Caco-2 (cell line): ENCODE measurements at regions not wholly inside any gene's neighbourhood (a gene's known extent, or its start where the extent isn't known, plus 50 kb on each side); places are given as distances from the start of the nearest gene placed in this dataset.

Experiments used
- BruUV-seq: library from RNA; stranded (reverse); fragments of 400-500 nt; replicated peaks from 2 replicates; lab custom pipeline; 2021; lab: Mats Ljungman, UMichigan
- CTCF ChIA-PET: fragments of 300-600 bp; sonication (Branson Sonifier 250); formaldehyde crosslinking; loops from one replicate; lab custom pipeline; 2022; ENCODE audit warnings: antibody characterized with exemption; lab: Charles Lee
- POLR2A ChIA-PET: fragments of 300-600 bp; sonication (Branson Sonifier 250); formaldehyde crosslinking; loops from one replicate; lab custom pipeline; 2022; ENCODE audit warnings: antibody characterized with exemption; lab: Charles Lee
- DNase-seq, 2 experiments: peaks; one replicate each; pipeline versions ENCODE4 v3.0.0 to v3.0.0-alpha.2; 2020 to 2022
- H3K27me3 ChIP-seq: replicated peaks from 2 replicates; pipeline ENCODE4 v1.6.0; 2011; ENCODE audit warnings: low read length; ENCODE audit not compliant: control insufficient read depth, insufficient read depth
- H3K36me3 ChIP-seq: 2 replicates; pipeline ENCODE4 v1.5.1; 2011; ENCODE audit warnings: low read length; ENCODE audit not compliant: control insufficient read depth, insufficient read depth
- H3K4me1 ChIP-seq: fragments of 250-450 bp; sonication (Bioruptor Pico); 2 replicates; pipeline ENCODE4 v1.5.1; 2020; ENCODE audit warnings: mild to moderate bottlenecking
- H3K4me3 ChIP-seq: 2 replicates; pipeline ENCODE4 v1.5.1; 2011; ENCODE audit warnings: low read depth, mild to moderate bottlenecking, control low read depth, low read length
- H3K9me3 ChIP-seq: fragments of 250-450 bp; sonication (Bioruptor Pico); 2 replicates; pipeline ENCODE4 v1.5.1; 2020; ENCODE audit warnings: mild to moderate bottlenecking, moderate library complexity
- H3K27ac Mint-ChIP-seq: one replicate; pipeline ENCODE4 v1.8.0; 2022; ENCODE audit warnings: mixed read lengths; ENCODE audit not compliant: unreplicated experiment
- H3K27me3 Mint-ChIP-seq: one replicate; pipeline ENCODE4 v1.8.0; 2022; ENCODE audit warnings: mixed read lengths; ENCODE audit not compliant: insufficient read depth, unreplicated experiment
- H3K36me3 Mint-ChIP-seq: one replicate; pipeline ENCODE4 v1.8.0; 2022; ENCODE audit warnings: mild to moderate bottlenecking, mixed read lengths; ENCODE audit not compliant: insufficient read depth, unreplicated experiment
- H3K4me1 Mint-ChIP-seq: one replicate; pipeline ENCODE4 v1.8.0; 2022; ENCODE audit warnings: low read depth, mixed read lengths; ENCODE audit not compliant: unreplicated experiment
- H3K4me3 Mint-ChIP-seq: one replicate; pipeline ENCODE4 v1.8.0; 2022; ENCODE audit warnings: mild to moderate bottlenecking, moderate library complexity, mixed read lengths; ENCODE audit not compliant: unreplicated experiment
- H3K9me3 Mint-ChIP-seq: one replicate; pipeline ENCODE4 v1.8.0; 2022; ENCODE audit warnings: mixed read lengths; ENCODE audit not compliant: unreplicated experiment
- intact Hi-C: fragments of 100-400 bp; cut with micrococcal nuclease; formaldehyde crosslinking; loops from one replicate; pipeline ENCODE4 v1.10.0; 2022; ENCODE audit not compliant: unreplicated experiment
- TF ChIP-seq, protein P1 (sequence below), 2 experiments: fragments of 200-600 bp in 1 of 2; IDR thresholded peaks; 1 replicate in 1 of 2; 2 replicates in 1 of 2; pipeline versions ENCODE4 v1.5.1 to v1.8.0; 2011 to 2022; ENCODE audit warnings: antibody characterized with exemption in 1 of 2, control low read depth in 1 of 2, inconsistent platforms in 1 of 2, low read depth in 1 of 2, low read length in 1 of 2, mild to moderate bottlenecking in 1 of 2, moderate library complexity in 1 of 2; ENCODE audit not compliant: insufficient read depth in 1 of 2, severe bottlenecking in 1 of 2, unreplicated experiment in 1 of 2

DNA sequence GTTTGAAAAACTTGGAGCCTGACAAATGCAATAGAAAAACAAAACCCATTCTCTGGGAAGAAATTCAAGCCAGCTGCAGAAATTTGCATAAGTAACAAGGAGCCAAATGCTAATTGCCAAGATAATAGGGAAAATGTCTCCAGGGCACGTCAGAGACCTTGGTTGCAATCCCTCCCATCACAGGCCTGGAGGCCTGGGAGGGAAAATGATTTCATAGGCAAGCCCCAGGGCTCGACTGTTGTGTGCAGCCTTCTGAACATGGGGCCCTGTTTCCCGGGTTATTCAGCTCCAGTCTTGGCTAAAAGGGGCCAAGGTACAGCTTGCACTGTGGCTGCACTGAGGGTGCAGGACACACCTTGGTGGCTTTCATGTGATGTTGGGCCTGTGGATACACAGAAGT, 760.4 kb upstream of the PABPC4L start:
- no peak for DNase-seq
- no TSS peak for BruUV-seq

DNA sequence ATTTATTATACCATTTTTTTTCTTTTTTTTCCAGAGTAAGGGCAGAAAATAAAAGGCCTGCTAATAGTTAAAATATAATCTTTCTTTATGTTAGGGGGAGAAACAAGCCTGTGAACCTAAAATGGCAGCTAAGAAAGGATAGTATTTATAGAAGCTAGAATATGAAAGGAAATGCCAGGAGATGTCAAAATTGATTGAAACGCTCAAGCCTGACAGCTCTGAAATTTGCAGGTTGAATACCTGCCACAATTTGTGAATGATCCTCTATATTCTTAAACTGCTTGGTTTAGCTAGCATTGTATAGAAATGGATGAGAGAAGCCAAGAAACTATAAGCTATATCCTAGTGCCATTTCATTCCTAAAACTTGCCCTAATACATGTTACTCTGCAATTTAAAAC, 757.3 kb upstream of the PABPC4L start:
- POLR2A ChIA-PET: no interaction called here
- intact Hi-C loops: no loop called here
- CTCF ChIA-PET: no interaction called here

More for the DNA sequence above, 760.4 kb upstream of the PABPC4L start:
- H3K4me1 ChIP-seq: no peaks in the 10 kb centered on the region
- ChIA-PET CTCF (no interaction called here), POLR2A (no interaction called here)
- Mint-ChIP-seq H3K27me3 (no peaks in the 10 kb centered on the region), H3K4me3 (no peak overlapping the region), H3K9me3 (no peaks in the 10 kb centered on the region), H3K4me1 (peaks cover 7% of the 10 kb centered on the region), H3K27ac (no peak overlapping the region), H3K36me3 (no peaks in the 10 kb centered on the region)
- no peaks in the 10 kb centered on the region for H3K36me3 ChIP-seq
- H3K4me3 ChIP-seq: no peak overlapping the region
- no peaks in the 10 kb centered on the region for H3K27me3 ChIP-seq
- intact Hi-C loops: no loop called here
- no peaks in the 10 kb centered on the region for H3K9me3 ChIP-seq
- TF ChIP-seq, protein P1, sequence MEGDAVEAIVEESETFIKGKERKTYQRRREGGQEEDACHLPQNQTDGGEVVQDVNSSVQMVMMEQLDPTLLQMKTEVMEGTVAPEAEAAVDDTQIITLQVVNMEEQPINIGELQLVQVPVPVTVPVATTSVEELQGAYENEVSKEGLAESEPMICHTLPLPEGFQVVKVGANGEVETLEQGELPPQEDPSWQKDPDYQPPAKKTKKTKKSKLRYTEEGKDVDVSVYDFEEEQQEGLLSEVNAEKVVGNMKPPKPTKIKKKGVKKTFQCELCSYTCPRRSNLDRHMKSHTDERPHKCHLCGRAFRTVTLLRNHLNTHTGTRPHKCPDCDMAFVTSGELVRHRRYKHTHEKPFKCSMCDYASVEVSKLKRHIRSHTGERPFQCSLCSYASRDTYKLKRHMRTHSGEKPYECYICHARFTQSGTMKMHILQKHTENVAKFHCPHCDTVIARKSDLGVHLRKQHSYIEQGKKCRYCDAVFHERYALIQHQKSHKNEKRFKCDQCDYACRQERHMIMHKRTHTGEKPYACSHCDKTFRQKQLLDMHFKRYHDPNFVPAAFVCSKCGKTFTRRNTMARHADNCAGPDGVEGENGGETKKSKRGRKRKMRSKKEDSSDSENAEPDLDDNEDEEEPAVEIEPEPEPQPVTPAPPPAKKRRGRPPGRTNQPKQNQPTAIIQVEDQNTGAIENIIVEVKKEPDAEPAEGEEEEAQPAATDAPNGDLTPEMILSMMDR (IDR thresholded peaks at IDR 0.05; ENCODE audit: insufficient read depth in 1 of 2, low read depth in 1 of 2, low read length in 1 of 2, severe bottlenecking in 1 of 2, unreplicated experiment in 1 of 2): no peak

DNA sequence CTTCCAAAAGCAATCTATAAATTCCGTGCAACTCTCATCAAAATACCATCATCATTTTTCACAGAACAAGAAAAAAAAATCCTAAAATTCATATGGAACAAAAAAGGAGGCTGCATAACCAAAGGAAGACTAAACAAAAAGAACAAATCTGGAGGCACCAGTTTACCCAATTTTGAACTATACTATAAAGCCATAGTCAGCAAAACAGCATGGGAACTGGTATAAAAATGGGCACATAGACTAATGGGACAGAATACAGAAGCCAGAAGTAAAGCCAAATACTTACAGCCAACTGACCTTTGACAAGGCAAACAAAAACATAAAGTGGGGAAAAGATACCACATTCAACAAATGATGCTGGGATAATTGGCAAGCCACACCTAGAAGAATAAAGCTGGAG, 753.5 kb upstream of the PABPC4L start:
- H3K9me3 ChIP-seq: no peaks in the 10 kb centered on the region
- intact Hi-C loops: no loop called here

More for the DNA sequence above, 757.3 kb upstream of the PABPC4L start:
- no peak overlapping the region for H3K4me3 Mint-ChIP-seq
- H3K9me3 ChIP-seq: no peaks in the 10 kb centered on the region
- no peaks in the 10 kb centered on the region for H3K9me3 Mint-ChIP-seq
- no TSS peak for BruUV-seq
- DNase-seq: no peak
- TF ChIP-seq, protein P1 (IDR thresholded peaks at IDR 0.05; ENCODE audit: insufficient read depth in 1 of 2, low read depth in 1 of 2, low read length in 1 of 2, severe bottlenecking in 1 of 2, unreplicated experiment in 1 of 2): no peak
- H3K36me3 Mint-ChIP-seq: no peaks in the 10 kb centered on the region
- H3K4me1 ChIP-seq: no peaks in the 10 kb centered on the region
- no peak overlapping the region for H3K27ac Mint-ChIP-seq
- no peaks in the 10 kb centered on the region for H3K27me3 Mint-ChIP-seq
- peaks cover 7% of the 10 kb centered on the region for H3K4me1 Mint-ChIP-seq
- no peak overlapping the region for H3K4me3 ChIP-seq
- no peaks in the 10 kb centered on the region for H3K36me3 ChIP-seq
- no peaks in the 10 kb centered on the region for H3K27me3 ChIP-seq

More for the DNA sequence above, 753.5 kb upstream of the PABPC4L start:
- Histone ChIP-seq H3K4me3 (no peak overlapping the region), H3K36me3 (no peaks in the 10 kb centered on the region), H3K27me3 (no peaks in the 10 kb centered on the region), H3K4me1 (no peaks in the 10 kb centered on the region)
- no peak for DNase-seq
- CTCF ChIA-PET: no interaction called here
- H3K36me3 Mint-ChIP-seq: no peaks in the 10 kb centered on the region
- no peak overlapping the region for H3K27ac Mint-ChIP-seq
- POLR2A ChIA-PET: no interaction called here
- H3K4me3 Mint-ChIP-seq: no peak overlapping the region
- TF ChIP-seq, protein P1 (IDR thresholded peaks at IDR 0.05; ENCODE audit: insufficient read depth in 1 of 2, low read depth in 1 of 2, low read length in 1 of 2, severe bottlenecking in 1 of 2, unreplicated experiment in 1 of 2): no peak
- no peaks in the 10 kb centered on the region for H3K27me3 Mint-ChIP-seq
- no peaks in the 10 kb centered on the region for H3K9me3 Mint-ChIP-seq
- no TSS peak for BruUV-seq
- H3K4me1 Mint-ChIP-seq: no peaks in the 10 kb centered on the region
